Hematopoietic multipotent progenitor cell treated with erythropoietin and hydrocortisone succinate and interleukin-3 and kit ligand, for 15 days (in vitro differentiated cells): ENCODE measurements at regions not wholly inside any gene's neighbourhood (a gene's known extent, or its start where the extent isn't known, plus 50 kb on each side); places are given as distances from the start of the nearest gene placed in this dataset.

Experiments
- DNase-seq: peaks from one replicate; pipeline ENCODE4 v3.0.0-alpha.2; 2015; ENCODE audit warnings: low spot score

- no peak for DNase-seq
These were observed 481.9 kb downstream of the ZNF608 start for GRCh38 chr5:124264499-124264898.

- DNase-seq = no peak
These were observed 482.6 kb downstream of the ZNF608 start for GRCh38 chr5:124263680-124264491.

GRCh38 chr5:124262991-124263571 is 483.4 kb downstream of the ZNF608 start:
- DNase-seq = no peak

GRCh38 chr5:124262470-124262869 is 484.0 kb downstream of the ZNF608 start:
- DNase-seq = no peak

- no peak for DNase-seq
These were observed 484.6 kb downstream of the ZNF608 start for GRCh38 chr5:124261848-124262247.

- DNase-seq = no peak
These were observed 485.4 kb downstream of the ZNF608 start for GRCh38 chr5:124260921-124261515.

- no peak for DNase-seq
These were observed 487.4 kb downstream of the ZNF608 start for GRCh38 chr5:124259017-124259416.

GRCh38 chr5:124257048-124257447 is 489.4 kb downstream of the ZNF608 start:
- DNase-seq = no peak

- DNase-seq = no peak
These were observed 493.1 kb downstream of the ZNF608 start for GRCh38 chr5:124253203-124253810.

GRCh38 chr5:124252747-124253146 is 493.7 kb downstream of the ZNF608 start:
- no peak for DNase-seq

- no peak for DNase-seq
These were observed 494.2 kb downstream of the ZNF608 start for GRCh38 chr5:124252191-124252638.

GRCh38 chr5:124245276-124245675 is 501.2 kb downstream of the ZNF608 start:
- no peak for DNase-seq

GRCh38 chr5:124240732-124241131 is 505.7 kb downstream of the ZNF608 start:
- DNase-seq = no peak

GRCh38 chr5:124239572-124239971 is 506.9 kb downstream of the ZNF608 start:
- no peak for DNase-seq

GRCh38 chr5:124238350-124238749 is 508.1 kb downstream of the ZNF608 start:
- DNase-seq = no peak

GRCh38 chr5:124237206-124237695 is 509.2 kb downstream of the ZNF608 start:
- DNase-seq = no peak

- no peak for DNase-seq
These were observed 509.9 kb downstream of the ZNF608 start for GRCh38 chr5:124236361-124237205.

- DNase-seq = no peak
These were observed 510.9 kb downstream of the ZNF608 start for GRCh38 chr5:124235576-124235975.

- no peak for DNase-seq
These were observed 511.5 kb downstream of the ZNF608 start for GRCh38 chr5:124234770-124235562.

- DNase-seq = no peak
These were observed 512.2 kb downstream of the ZNF608 start for GRCh38 chr5:124234022-124234769.
